ENCODE measurements at regions not wholly inside any gene's neighbourhood (a gene's known extent, or its start where the extent isn't known, plus 50 kb on each side); places are given as distances from the start of the nearest gene placed in this dataset.

DNA sequence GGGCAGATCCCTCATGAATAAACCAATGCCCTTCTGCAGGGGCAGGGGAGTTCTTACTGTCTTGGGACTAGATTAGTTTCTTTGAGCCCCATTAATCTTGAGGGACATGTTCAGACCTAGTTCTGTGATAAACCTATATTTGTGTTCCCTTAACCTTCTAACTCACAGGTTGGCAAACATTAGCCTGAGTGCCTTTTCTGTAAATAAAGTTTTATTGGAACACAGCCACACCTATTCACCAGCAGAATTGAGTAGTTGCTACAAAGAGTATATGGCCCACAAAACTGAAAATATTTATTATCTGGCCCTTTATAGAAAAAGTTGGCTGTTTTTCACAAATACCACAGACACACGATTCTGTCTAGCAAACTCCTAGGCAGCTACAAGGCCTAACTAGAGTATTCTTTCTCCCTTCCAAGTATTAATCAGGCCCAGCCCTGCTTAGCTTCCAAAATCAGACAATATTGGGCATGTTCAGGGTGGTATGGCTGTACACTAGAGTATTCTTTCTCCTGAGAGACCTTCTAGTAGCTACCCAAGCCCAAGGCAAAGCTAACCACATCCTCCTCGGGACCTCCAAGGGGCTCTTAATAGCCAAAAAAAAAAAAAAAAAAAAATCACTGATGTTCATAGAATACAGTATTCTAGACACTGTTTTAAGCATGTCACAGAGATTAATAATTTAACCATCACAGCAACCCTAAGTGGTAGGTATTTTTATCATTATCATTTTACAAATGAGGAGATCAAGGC, 199.3 kb upstream of the PWP1 start:
- TF ChIP-seq ZNF549 (tag by site-specific recombination; IDR thresholded peaks at IDR 0.05): no peak
- TF ChIP-seq SCRT1 (tag by site-specific recombination; IDR thresholded peaks at IDR 0.05; ENCODE audit: borderline replicate concordance): no peak
- no peak for TF ChIP-seq ZNF175 (tag by site-specific recombination; IDR thresholded peaks at IDR 0.05)
- TF ChIP-seq, protein P1, sequence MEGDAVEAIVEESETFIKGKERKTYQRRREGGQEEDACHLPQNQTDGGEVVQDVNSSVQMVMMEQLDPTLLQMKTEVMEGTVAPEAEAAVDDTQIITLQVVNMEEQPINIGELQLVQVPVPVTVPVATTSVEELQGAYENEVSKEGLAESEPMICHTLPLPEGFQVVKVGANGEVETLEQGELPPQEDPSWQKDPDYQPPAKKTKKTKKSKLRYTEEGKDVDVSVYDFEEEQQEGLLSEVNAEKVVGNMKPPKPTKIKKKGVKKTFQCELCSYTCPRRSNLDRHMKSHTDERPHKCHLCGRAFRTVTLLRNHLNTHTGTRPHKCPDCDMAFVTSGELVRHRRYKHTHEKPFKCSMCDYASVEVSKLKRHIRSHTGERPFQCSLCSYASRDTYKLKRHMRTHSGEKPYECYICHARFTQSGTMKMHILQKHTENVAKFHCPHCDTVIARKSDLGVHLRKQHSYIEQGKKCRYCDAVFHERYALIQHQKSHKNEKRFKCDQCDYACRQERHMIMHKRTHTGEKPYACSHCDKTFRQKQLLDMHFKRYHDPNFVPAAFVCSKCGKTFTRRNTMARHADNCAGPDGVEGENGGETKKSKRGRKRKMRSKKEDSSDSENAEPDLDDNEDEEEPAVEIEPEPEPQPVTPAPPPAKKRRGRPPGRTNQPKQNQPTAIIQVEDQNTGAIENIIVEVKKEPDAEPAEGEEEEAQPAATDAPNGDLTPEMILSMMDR (tag by site-specific recombination; IDR thresholded peaks at IDR 0.05): no peak
- TF ChIP-seq ZNF670 (tag by site-specific recombination; IDR thresholded peaks at IDR 0.05; ENCODE audit: low read depth): no peak
- TF ChIP-seq, protein P2, sequence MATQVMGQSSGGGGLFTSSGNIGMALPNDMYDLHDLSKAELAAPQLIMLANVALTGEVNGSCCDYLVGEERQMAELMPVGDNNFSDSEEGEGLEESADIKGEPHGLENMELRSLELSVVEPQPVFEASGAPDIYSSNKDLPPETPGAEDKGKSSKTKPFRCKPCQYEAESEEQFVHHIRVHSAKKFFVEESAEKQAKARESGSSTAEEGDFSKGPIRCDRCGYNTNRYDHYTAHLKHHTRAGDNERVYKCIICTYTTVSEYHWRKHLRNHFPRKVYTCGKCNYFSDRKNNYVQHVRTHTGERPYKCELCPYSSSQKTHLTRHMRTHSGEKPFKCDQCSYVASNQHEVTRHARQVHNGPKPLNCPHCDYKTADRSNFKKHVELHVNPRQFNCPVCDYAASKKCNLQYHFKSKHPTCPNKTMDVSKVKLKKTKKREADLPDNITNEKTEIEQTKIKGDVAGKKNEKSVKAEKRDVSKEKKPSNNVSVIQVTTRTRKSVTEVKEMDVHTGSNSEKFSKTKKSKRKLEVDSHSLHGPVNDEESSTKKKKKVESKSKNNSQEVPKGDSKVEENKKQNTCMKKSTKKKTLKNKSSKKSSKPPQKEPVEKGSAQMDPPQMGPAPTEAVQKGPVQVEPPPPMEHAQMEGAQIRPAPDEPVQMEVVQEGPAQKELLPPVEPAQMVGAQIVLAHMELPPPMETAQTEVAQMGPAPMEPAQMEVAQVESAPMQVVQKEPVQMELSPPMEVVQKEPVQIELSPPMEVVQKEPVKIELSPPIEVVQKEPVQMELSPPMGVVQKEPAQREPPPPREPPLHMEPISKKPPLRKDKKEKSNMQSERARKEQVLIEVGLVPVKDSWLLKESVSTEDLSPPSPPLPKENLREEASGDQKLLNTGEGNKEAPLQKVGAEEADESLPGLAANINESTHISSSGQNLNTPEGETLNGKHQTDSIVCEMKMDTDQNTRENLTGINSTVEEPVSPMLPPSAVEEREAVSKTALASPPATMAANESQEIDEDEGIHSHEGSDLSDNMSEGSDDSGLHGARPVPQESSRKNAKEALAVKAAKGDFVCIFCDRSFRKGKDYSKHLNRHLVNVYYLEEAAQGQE (tag by site-specific recombination; IDR thresholded peaks at IDR 0.05): no peak
- TF ChIP-seq FEZF1 (tag by site-specific recombination; IDR thresholded peaks at IDR 0.05): no peak
- TF ChIP-seq, protein P3, sequence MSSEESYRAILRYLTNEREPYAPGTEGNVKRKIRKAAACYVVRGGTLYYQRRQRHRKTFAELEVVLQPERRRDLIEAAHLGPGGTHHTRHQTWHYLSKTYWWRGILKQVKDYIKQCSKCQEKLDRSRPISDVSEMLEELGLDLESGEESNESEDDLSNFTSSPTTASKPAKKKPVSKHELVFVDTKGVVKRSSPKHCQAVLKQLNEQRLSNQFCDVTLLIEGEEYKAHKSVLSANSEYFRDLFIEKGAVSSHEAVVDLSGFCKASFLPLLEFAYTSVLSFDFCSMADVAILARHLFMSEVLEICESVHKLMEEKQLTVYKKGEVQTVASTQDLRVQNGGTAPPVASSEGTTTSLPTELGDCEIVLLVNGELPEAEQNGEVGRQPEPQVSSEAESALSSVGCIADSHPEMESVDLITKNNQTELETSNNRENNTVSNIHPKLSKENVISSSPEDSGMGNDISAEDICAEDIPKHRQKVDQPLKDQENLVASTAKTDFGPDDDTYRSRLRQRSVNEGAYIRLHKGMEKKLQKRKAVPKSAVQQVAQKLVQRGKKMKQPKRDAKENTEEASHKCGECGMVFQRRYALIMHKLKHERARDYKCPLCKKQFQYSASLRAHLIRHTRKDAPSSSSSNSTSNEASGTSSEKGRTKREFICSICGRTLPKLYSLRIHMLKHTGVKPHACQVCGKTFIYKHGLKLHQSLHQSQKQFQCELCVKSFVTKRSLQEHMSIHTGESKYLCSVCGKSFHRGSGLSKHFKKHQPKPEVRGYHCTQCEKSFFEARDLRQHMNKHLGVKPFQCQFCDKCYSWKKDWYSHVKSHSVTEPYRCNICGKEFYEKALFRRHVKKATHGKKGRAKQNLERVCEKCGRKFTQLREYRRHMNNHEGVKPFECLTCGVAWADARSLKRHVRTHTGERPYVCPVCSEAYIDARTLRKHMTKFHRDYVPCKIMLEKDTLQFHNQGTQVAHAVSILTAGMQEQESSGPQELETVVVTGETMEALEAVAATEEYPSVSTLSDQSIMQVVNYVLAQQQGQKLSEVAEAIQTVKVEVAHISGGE (tag by site-specific recombination; conservative IDR thresholded peaks at IDR 0.05; ENCODE audit: low read depth): no peak
- TF ChIP-seq, protein P4, sequence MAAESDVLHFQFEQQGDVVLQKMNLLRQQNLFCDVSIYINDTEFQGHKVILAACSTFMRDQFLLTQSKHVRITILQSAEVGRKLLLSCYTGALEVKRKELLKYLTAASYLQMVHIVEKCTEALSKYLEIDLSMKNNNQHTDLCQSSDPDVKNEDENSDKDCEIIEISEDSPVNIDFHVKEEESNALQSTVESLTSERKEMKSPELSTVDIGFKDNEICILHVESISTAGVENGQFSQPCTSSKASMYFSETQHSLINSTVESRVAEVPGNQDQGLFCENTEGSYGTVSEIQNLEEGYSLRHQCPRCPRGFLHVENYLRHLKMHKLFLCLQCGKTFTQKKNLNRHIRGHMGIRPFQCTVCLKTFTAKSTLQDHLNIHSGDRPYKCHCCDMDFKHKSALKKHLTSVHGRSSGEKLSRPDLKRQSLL (tag by site-specific recombination; IDR thresholded peaks at IDR 0.05): no peak
- TF ChIP-seq ZNF791 (tag by site-specific recombination; IDR thresholded peaks at IDR 0.05): no peak
